Effector memory CD8-positive, alpha-beta T cell (primary cell): ENCODE measurements at regions not wholly inside any gene's neighbourhood (a gene's known extent, or its start where the extent isn't known, plus 50 kb on each side); places are given as distances from the start of the nearest gene placed in this dataset.

Experiments used
- ATAC-seq: fragments of 150-1000 bp; cut with Tn5 transposase; replicated peaks from 2 replicates; pipeline ENCODE4 v1.10.0; 2021; ENCODE audit warnings: mild to moderate bottlenecking, moderate library complexity
- DNase-seq, 3 experiments: peaks; one replicate each; pipeline ENCODE4 v3.0.0; 2021
- H3K27ac Mint-ChIP-seq, 2 donors: one replicate each; pipeline ENCODE4 v1.8.0; 2022; ENCODE audit warnings: mild to moderate bottlenecking in 2 of 2, mixed read lengths in 2 of 2, moderate library complexity in 2 of 2
- H3K27me3 Mint-ChIP-seq, 2 donors: one replicate each; pipeline ENCODE4 v1.8.0; 2022; ENCODE audit warnings: mixed read lengths in 2 of 2
- H3K36me3 Mint-ChIP-seq: one replicate; pipeline ENCODE4 v1.8.0; 2022; ENCODE audit warnings: mild to moderate bottlenecking, moderate library complexity, mixed read lengths; ENCODE audit not compliant: insufficient read depth
- H3K4me1 Mint-ChIP-seq, 2 donors: one replicate each; pipeline ENCODE4 v1.8.0; 2022; ENCODE audit warnings: low read depth in 2 of 2, mixed read lengths in 2 of 2
- H3K4me3 Mint-ChIP-seq, 2 donors: one replicate each; pipeline ENCODE4 v1.8.0; 2022; ENCODE audit warnings: mild to moderate bottlenecking in 2 of 2, mixed read lengths in 2 of 2, moderate library complexity in 2 of 2
- H3K9me3 Mint-ChIP-seq, 2 donors: one replicate each; pipeline ENCODE4 v1.8.0; 2022; ENCODE audit warnings: mixed read lengths in 2 of 2

- Mint-ChIP-seq H3K36me3 (no peaks in the 10 kb centered on the region), H3K4me3 (no peak overlapping the region), H3K27me3 (no peaks in the 10 kb centered on the region), H3K9me3 (no peaks in the 10 kb centered on the region), H3K4me1 (no peaks in the 10 kb centered on the region), H3K27ac (no peak overlapping the region)
- ATAC-seq (no peak), DNase-seq (no peak)
These were observed 811.3 kb downstream of the NLGN4X start for GRCh38 chrX:5417381-5417780.

- Mint-ChIP-seq H3K27me3 (no peaks in the 10 kb centered on the region), H3K36me3 (no peaks in the 10 kb centered on the region), H3K9me3 (no peaks in the 10 kb centered on the region), H3K4me3 (no peak overlapping the region), H3K4me1 (no peaks in the 10 kb centered on the region), H3K27ac (no peak overlapping the region)
- ATAC-seq (no peak), DNase-seq (no peak)
These were observed 812.9 kb downstream of the NLGN4X start for GRCh38 chrX:5415738-5416137.

GRCh38 chrX:5409106-5409505, 819.6 kb downstream of the NLGN4X start:
- DNase-seq (no peak), ATAC-seq (no peak)
- no peaks in the 10 kb centered on the region for H3K36me3 Mint-ChIP-seq
- no peak overlapping the region for H3K4me3 Mint-ChIP-seq
- H3K9me3 Mint-ChIP-seq: no peaks in the 10 kb centered on the region
- H3K27me3 Mint-ChIP-seq: no peaks in the 10 kb centered on the region
- H3K4me1 Mint-ChIP-seq: no peaks in the 10 kb centered on the region
- no peak overlapping the region for H3K27ac Mint-ChIP-seq

- Mint-ChIP-seq H3K27ac (no peak overlapping the region), H3K4me1 (no peaks in the 10 kb centered on the region), H3K9me3 (no peaks in the 10 kb centered on the region), H3K36me3 (no peaks in the 10 kb centered on the region), H3K4me3 (no peak overlapping the region), H3K27me3 (no peaks in the 10 kb centered on the region)
- no peak for DNase-seq
- no peak for ATAC-seq
These were observed 826.2 kb downstream of the NLGN4X start for GRCh38 chrX:5402461-5402860.

GRCh38 chrX:5399403-5399802, 829.3 kb downstream of the NLGN4X start:
- Mint-ChIP-seq H3K9me3 (no peaks in the 10 kb centered on the region), H3K4me3 (no peak overlapping the region), H3K27me3 (no peaks in the 10 kb centered on the region), H3K36me3 (no peaks in the 10 kb centered on the region), H3K4me1 (no peaks in the 10 kb centered on the region), H3K27ac (no peak overlapping the region)
- no peak for DNase-seq
- ATAC-seq: no peak

GRCh38 chrX:5397409-5397808, 831.3 kb downstream of the NLGN4X start:
- no peak overlapping the region for H3K27ac Mint-ChIP-seq
- no peaks in the 10 kb centered on the region for H3K36me3 Mint-ChIP-seq
- H3K4me3 Mint-ChIP-seq: no peak overlapping the region
- H3K4me1 Mint-ChIP-seq: no peaks in the 10 kb centered on the region
- DNase-seq (no peak), ATAC-seq (no peak)
- no peaks in the 10 kb centered on the region for H3K9me3 Mint-ChIP-seq
- H3K27me3 Mint-ChIP-seq: no peaks in the 10 kb centered on the region

GRCh38 chrX:5390376-5390775, 838.3 kb downstream of the NLGN4X start:
- Mint-ChIP-seq H3K27me3 (no peaks in the 10 kb centered on the region), H3K4me3 (no peak overlapping the region), H3K9me3 (peaks cover 0 to 2% of the 10 kb centered on the region in 2 donors), H3K27ac (no peak overlapping the region), H3K4me1 (no peaks in the 10 kb centered on the region), H3K36me3 (no peaks in the 10 kb centered on the region)
- ATAC-seq (no peak), DNase-seq (no peak)

GRCh38 chrX:5388087-5388486, 840.6 kb downstream of the NLGN4X start:
- Mint-ChIP-seq H3K27ac (no peak overlapping the region), H3K9me3 (peaks cover 0 to 2% of the 10 kb centered on the region in 2 donors), H3K4me3 (no peak overlapping the region), H3K36me3 (no peaks in the 10 kb centered on the region), H3K27me3 (no peaks in the 10 kb centered on the region), H3K4me1 (no peaks in the 10 kb centered on the region)
- no peak for ATAC-seq
- DNase-seq: no peak

GRCh38 chrX:5380426-5380825, 848.2 kb downstream of the NLGN4X start:
- H3K4me1 Mint-ChIP-seq: no peaks in the 10 kb centered on the region
- ATAC-seq (no peak), DNase-seq (no peak)
- no peaks in the 10 kb centered on the region for H3K9me3 Mint-ChIP-seq
- no peak overlapping the region for H3K27ac Mint-ChIP-seq
- H3K4me3 Mint-ChIP-seq: no peak overlapping the region
- H3K36me3 Mint-ChIP-seq: no peaks in the 10 kb centered on the region
- no peaks in the 10 kb centered on the region for H3K27me3 Mint-ChIP-seq

GRCh38 chrX:5341902-5342301, 886.8 kb downstream of the NLGN4X start:
- Mint-ChIP-seq H3K27ac (no peak overlapping the region), H3K4me1 (no peaks in the 10 kb centered on the region), H3K36me3 (no peaks in the 10 kb centered on the region), H3K4me3 (no peak overlapping the region), H3K9me3 (peaks cover 5 to 15% of the 10 kb centered on the region in 2 donors), H3K27me3 (no peaks in the 10 kb centered on the region)
- DNase-seq (no peak), ATAC-seq (no peak)

GRCh38 chrX:5337160-5337559, 891.5 kb downstream of the NLGN4X start:
- H3K9me3 Mint-ChIP-seq: peaks cover 0 to 9% of the 10 kb centered on the region in 2 donors
- H3K27ac Mint-ChIP-seq: no peak overlapping the region
- no peaks in the 10 kb centered on the region for H3K4me1 Mint-ChIP-seq
- DNase-seq: no peak
- no peaks in the 10 kb centered on the region for H3K36me3 Mint-ChIP-seq
- no peaks in the 10 kb centered on the region for H3K27me3 Mint-ChIP-seq
- no peak overlapping the region for H3K4me3 Mint-ChIP-seq
- ATAC-seq: no peak

- H3K9me3 Mint-ChIP-seq: peaks cover 1 to 5% of the 10 kb centered on the region in 2 donors
- DNase-seq: no peak
- no peaks in the 10 kb centered on the region for H3K27me3 Mint-ChIP-seq
- no peak overlapping the region for H3K27ac Mint-ChIP-seq
- H3K4me1 Mint-ChIP-seq: no peaks in the 10 kb centered on the region
- no peak for ATAC-seq
- no peaks in the 10 kb centered on the region for H3K36me3 Mint-ChIP-seq
- no peak overlapping the region for H3K4me3 Mint-ChIP-seq
These were observed 904.1 kb downstream of the NLGN4X start for GRCh38 chrX:5324546-5324945.

GRCh38 chrX:5314148-5314547, 914.5 kb downstream of the NLGN4X start:
- ATAC-seq (no peak), DNase-seq (no peak)
- Mint-ChIP-seq H3K9me3 (no peaks in the 10 kb centered on the region), H3K27ac (no peak overlapping the region), H3K4me1 (no peaks in the 10 kb centered on the region), H3K27me3 (no peaks in the 10 kb centered on the region), H3K36me3 (no peaks in the 10 kb centered on the region), H3K4me3 (no peak overlapping the region)

GRCh38 chrX:5307416-5307815, 921.3 kb downstream of the NLGN4X start:
- H3K36me3 Mint-ChIP-seq: no peaks in the 10 kb centered on the region
- DNase-seq (no peak), ATAC-seq (no peak)
- H3K4me1 Mint-ChIP-seq: no peaks in the 10 kb centered on the region
- no peak overlapping the region for H3K27ac Mint-ChIP-seq
- H3K27me3 Mint-ChIP-seq: no peaks in the 10 kb centered on the region
- H3K9me3 Mint-ChIP-seq: no peaks in the 10 kb centered on the region
- H3K4me3 Mint-ChIP-seq: no peak overlapping the region

- Mint-ChIP-seq H3K4me1 (no peaks in the 10 kb centered on the region), H3K36me3 (no peaks in the 10 kb centered on the region), H3K27me3 (no peaks in the 10 kb centered on the region), H3K27ac (no peak overlapping the region), H3K4me3 (no peak overlapping the region), H3K9me3 (no peaks in the 10 kb centered on the region)
- DNase-seq (no peak), ATAC-seq (no peak)
These were observed 922.0 kb downstream of the NLGN4X start for GRCh38 chrX:5306654-5307121.
